EL (cell line): ENCODE measurements at regions not wholly inside any gene's neighbourhood (a gene's known extent, or its start where the extent isn't known, plus 50 kb on each side); places are given as distances from the start of the nearest gene placed in this dataset.
A peak's percentile ranks its signal among the peaks of the same experiment; 100 is the strongest.

Source experiments
- DNase-seq: peaks from one replicate; pipeline ENCODE4 v3.0.0-alpha.2; 2016

GRCh38 chr12:116382686-116383530 is 105.4 kb upstream of the MED13L start:
- DNase-seq: peak; percentile 97

GRCh38 chr12:116384175-116384574 is 106.7 kb upstream of the MED13L start:
- no peak for DNase-seq

GRCh38 chr12:116384691-116385485 is 107.4 kb upstream of the MED13L start:
- DNase-seq: peak; percentile 48

- DNase-seq: no peak
These were observed 108.2 kb upstream of the MED13L start for GRCh38 chr12:116385486-116386217.

GRCh38 chr12:116389326-116389725 is 111.8 kb upstream of the MED13L start:
- DNase-seq: no peak

- peak; percentile 97 for DNase-seq
These were observed 112.5 kb upstream of the MED13L start for GRCh38 chr12:116389990-116390389.

- peak; percentile 74 for DNase-seq
These were observed 113.2 kb upstream of the MED13L start for GRCh38 chr12:116390401-116391335.

- DNase-seq: no peak
These were observed 114.0 kb upstream of the MED13L start for GRCh38 chr12:116391501-116391900.

- DNase-seq: no peak
These were observed 114.6 kb upstream of the MED13L start for GRCh38 chr12:116392061-116392460.

GRCh38 chr12:116393255-116393654 is 115.8 kb upstream of the MED13L start:
- DNase-seq: no peak

- DNase-seq: no peak
These were observed 116.6 kb upstream of the MED13L start for GRCh38 chr12:116393859-116394650.

- DNase-seq: peak; percentile 43
These were observed 117.9 kb upstream of the MED13L start for GRCh38 chr12:116395396-116395795.

GRCh38 chr12:116397148-116397547 is 119.7 kb upstream of the MED13L start:
- DNase-seq: peak; percentile 65

GRCh38 chr12:116398193-116398592 is 120.7 kb upstream of the MED13L start:
- DNase-seq: no peak

- no peak for DNase-seq
These were observed 121.6 kb upstream of the MED13L start for GRCh38 chr12:116399055-116399454.

GRCh38 chr12:116400636-116401372 is 123.3 kb upstream of the MED13L start:
- no peak for DNase-seq

GRCh38 chr12:116401565-116401964 is 124.1 kb upstream of the MED13L start:
- no peak for DNase-seq

- DNase-seq: no peak
These were observed 124.9 kb upstream of the MED13L start for GRCh38 chr12:116402163-116402939.

- DNase-seq: no peak
These were observed 126.1 kb upstream of the MED13L start for GRCh38 chr12:116403546-116403945.

GRCh38 chr12:116404247-116404646 is 126.8 kb upstream of the MED13L start:
- DNase-seq: no peak
